GM06990 (cell line): ENCODE measurements at regions not wholly inside any gene's neighbourhood (a gene's known extent, or its start where the extent isn't known, plus 50 kb on each side); places are given as distances from the start of the nearest gene placed in this dataset.
A peak's percentile ranks its signal among the peaks of the same experiment; 100 is the strongest.
"Not testable (repeated sequence)": the region's sequence is repeated elsewhere in the genome, so short reads cannot be mapped to it uniquely, and the experiment has no call there.

Experiments
- DNase-seq: peaks from one replicate; pipeline ENCODE4 v3.0.0-alpha.2; 2011; ENCODE audit not compliant: insufficient read length; ENCODE audit errors: extremely low read depth
- H3K27me3 ChIP-seq: replicated peaks from 2 replicates; pipeline ENCODE4 v1.6.0; 2011; ENCODE audit warnings: low read length; ENCODE audit not compliant: control insufficient read depth, insufficient read depth
- H3K36me3 ChIP-seq: 2 replicates; pipeline ENCODE4 v1.5.1; 2011; ENCODE audit warnings: low read length; ENCODE audit not compliant: control insufficient read depth, insufficient read depth
- H3K4me3 ChIP-seq: replicated peaks from 2 replicates; pipeline ENCODE4 v1.5.1; 2011; ENCODE audit warnings: low read depth, mild to moderate bottlenecking, control low read depth, low read length
- CTCF ChIP-seq: IDR thresholded peaks from 2 replicates; pipeline ENCODE4 v1.5.1; 2011; ENCODE audit warnings: low read length, control low read depth, mild to moderate bottlenecking, inconsistent platforms; ENCODE audit not compliant: insufficient read depth, poor library complexity, severe bottlenecking

GRCh38 chr14:106511006-106511799 lies 984.8 kb downstream of the TMEM121 start:
- no peak for DNase-seq
- Histone ChIP-seq H3K27me3 (no peaks in the 10 kb centered on the region; the same call in 1 of the 2 replicates), H3K36me3 (no peaks in the 10 kb centered on the region), H3K4me3 (no peak overlapping the region)
- no peak for TF ChIP-seq CTCF

GRCh38 chr14:106511800-106512198 lies 985.4 kb downstream of the TMEM121 start:
- no peak for TF ChIP-seq CTCF
- H3K36me3 ChIP-seq, result no peaks in the 10 kb centered on the region
- DNase-seq, result no peak
- H3K27me3 ChIP-seq, result no peaks in the 10 kb centered on the region; the same call in 1 of the 2 replicates
- H3K4me3 ChIP-seq, result no peak overlapping the region

GRCh38 chr14:106513302-106513701 lies 986.9 kb downstream of the TMEM121 start:
- Histone ChIP-seq H3K36me3 (no peaks in the 10 kb centered on the region), H3K27me3 (no peaks in the 10 kb centered on the region), H3K4me3 (no peak overlapping the region)
- no peak for DNase-seq
- no peak for TF ChIP-seq CTCF

GRCh38 chr14:106518054-106518943 lies 991.9 kb downstream of the TMEM121 start:
- Histone ChIP-seq H3K27me3 (no peaks in the 10 kb centered on the region), H3K4me3 (no peak overlapping the region), H3K36me3 (no peaks in the 10 kb centered on the region)
- no peak for DNase-seq
- TF ChIP-seq CTCF, result peak; percentile 61

- not testable (repeated sequence) for H3K27me3 ChIP-seq, DNase-seq, H3K4me3 ChIP-seq, H3K36me3 ChIP-seq
Measured at GRCh38 chr14:106522118-106522517, 995.7 kb downstream of the TMEM121 start.

- Histone ChIP-seq H3K4me3 (no peak overlapping the region), H3K27me3 (no peaks in the 10 kb centered on the region), H3K36me3 (no peaks in the 10 kb centered on the region)
- TF ChIP-seq CTCF, result no peak
- DNase-seq, result no peak
Measured at GRCh38 chr14:106522990-106523389, 996.6 kb downstream of the TMEM121 start.
